HG03354 (cell line): ENCODE measurements at regions not wholly inside any gene's neighbourhood (a gene's known extent, or its start where the extent isn't known, plus 50 kb on each side); places are given as distances from the start of the nearest gene placed in this dataset.
A peak's percentile ranks its signal among the peaks of the same experiment; 100 is the strongest.

Source experiments
- ATAC-seq: cut with Tn5 transposase; IDR thresholded peaks from one replicate; pipeline ENCODE4 v1.9.1; 2021; ENCODE audit warnings: mild to moderate bottlenecking; ENCODE audit not compliant: unreplicated experiment, poor library complexity, severe bottlenecking

GRCh38 chr11:26011474-26011873, 320.5 kb upstream of the ANO3 start:
- no peak for ATAC-seq

GRCh38 chr11:26014456-26015115, 317.3 kb upstream of the ANO3 start:
- no peak for ATAC-seq

- no peak for ATAC-seq
Observed at GRCh38 chr11:26017322-26017860, 314.5 kb upstream of the ANO3 start.

- no peak for ATAC-seq
Observed at GRCh38 chr11:26017903-26018302, 314.0 kb upstream of the ANO3 start.

- ATAC-seq, result no peak
Observed at GRCh38 chr11:26018336-26018735, 313.6 kb upstream of the ANO3 start.

GRCh38 chr11:26019386-26019785, 312.5 kb upstream of the ANO3 start:
- ATAC-seq, result no peak

GRCh38 chr11:26021017-26021416, 310.9 kb upstream of the ANO3 start:
- no peak for ATAC-seq

- no peak for ATAC-seq
Observed at GRCh38 chr11:26023057-26023456, 308.9 kb upstream of the ANO3 start.

- ATAC-seq, result no peak
Observed at GRCh38 chr11:26025676-26026075, 306.3 kb upstream of the ANO3 start.

GRCh38 chr11:26026078-26026477, 305.9 kb upstream of the ANO3 start:
- no peak for ATAC-seq

GRCh38 chr11:26027887-26028286, 304.0 kb upstream of the ANO3 start:
- peak; percentile 56 for ATAC-seq

GRCh38 chr11:26028393-26028911, 303.5 kb upstream of the ANO3 start:
- ATAC-seq, result peak; percentile 43

- no peak for ATAC-seq
Observed at GRCh38 chr11:26030399-26030798, 301.5 kb upstream of the ANO3 start.

GRCh38 chr11:26032241-26032640, 299.7 kb upstream of the ANO3 start:
- ATAC-seq, result no peak

- ATAC-seq, result no peak
Observed at GRCh38 chr11:26035696-26036095, 296.2 kb upstream of the ANO3 start.

GRCh38 chr11:26037716-26038115, 294.2 kb upstream of the ANO3 start:
- ATAC-seq, result no peak

GRCh38 chr11:26040339-26040738, 291.6 kb upstream of the ANO3 start:
- ATAC-seq, result no peak

GRCh38 chr11:26042113-26042512, 289.8 kb upstream of the ANO3 start:
- no peak for ATAC-seq

- ATAC-seq, result peak; percentile 89
Observed at GRCh38 chr11:26043665-26044064, 288.3 kb upstream of the ANO3 start.

- no peak for ATAC-seq
Observed at GRCh38 chr11:26044389-26044788, 287.5 kb upstream of the ANO3 start.

GRCh38 chr11:26045082-26045481, 286.8 kb upstream of the ANO3 start:
- ATAC-seq, result no peak

GRCh38 chr11:26048271-26048670, 283.7 kb upstream of the ANO3 start:
- no peak for ATAC-seq
